ENCODE measurements at regions not wholly inside any gene's neighbourhood (a gene's known extent, or its start where the extent isn't known, plus 50 kb on each side); places are given as distances from the start of the nearest gene placed in this dataset.
"Not testable (repeated sequence)": the region's sequence is repeated elsewhere in the genome, so short reads cannot be mapped to it uniquely, and the experiment has no call there.

GRCh38 chr18:14964406-14964805 lies 216.4 kb downstream of the ANKRD30B start:
- DNase-seq, result no peak

- not testable (repeated sequence) for DNase-seq
Measured at GRCh38 chr18:14964976-14965375, 217.0 kb downstream of the ANKRD30B start.

DNA sequence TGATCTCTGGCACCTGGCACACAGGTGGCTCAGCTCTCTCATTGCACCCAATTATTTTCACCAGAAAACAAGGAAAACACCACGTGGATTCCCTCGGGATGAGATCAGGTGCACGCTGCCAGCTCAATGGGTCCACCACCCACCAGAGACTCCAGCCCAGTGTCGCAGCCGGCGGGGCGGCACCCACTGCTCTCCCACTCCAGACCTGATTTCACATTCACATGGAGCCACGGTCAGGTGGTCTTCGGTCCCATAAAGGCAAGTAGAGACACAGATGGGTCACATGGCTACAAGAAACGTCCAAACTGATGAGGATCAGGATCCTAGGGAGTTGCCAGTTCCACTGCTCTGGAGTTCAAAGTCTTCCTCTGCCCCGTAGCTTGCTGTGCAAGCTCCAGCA lies 217.6 kb downstream of the ANKRD30B start:
- no peak for DNase-seq

- DNase-seq, result not testable (repeated sequence)
Measured at GRCh38 chr18:14967246-14967645, 219.3 kb downstream of the ANKRD30B start.

GRCh38 chr18:14969500-14969899 lies 221.5 kb downstream of the ANKRD30B start:
- no peak for DNase-seq

DNA sequence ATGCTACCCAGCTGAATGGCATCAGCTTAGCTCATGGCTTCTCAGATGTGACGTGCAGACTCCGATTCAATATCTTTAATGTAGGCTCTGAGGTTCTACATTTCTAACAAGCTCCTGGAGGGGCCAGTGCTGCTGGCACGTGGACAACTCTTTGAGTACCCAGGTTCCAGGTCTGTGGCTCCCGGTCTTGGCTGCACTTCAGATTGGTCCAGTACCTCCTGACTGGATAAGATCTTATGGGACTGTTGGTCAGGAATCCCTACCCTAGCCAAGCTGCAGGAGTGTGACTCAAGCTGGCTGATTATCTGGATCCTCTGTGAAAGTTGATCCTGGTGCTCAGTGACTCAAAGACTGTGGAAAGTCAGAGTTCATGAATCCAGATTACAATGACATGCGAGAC lies 222.1 kb downstream of the ANKRD30B start:
- DNase-seq, result no peak

GRCh38 chr18:14971461-14972185 lies 223.7 kb downstream of the ANKRD30B start:
- no peak for DNase-seq

- DNase-seq, result not testable (repeated sequence)
Measured at GRCh38 chr18:14973421-14973820, 225.4 kb downstream of the ANKRD30B start.

- no peak for DNase-seq
Measured at GRCh38 chr18:14974088-14974487, 226.1 kb downstream of the ANKRD30B start.

DNA sequence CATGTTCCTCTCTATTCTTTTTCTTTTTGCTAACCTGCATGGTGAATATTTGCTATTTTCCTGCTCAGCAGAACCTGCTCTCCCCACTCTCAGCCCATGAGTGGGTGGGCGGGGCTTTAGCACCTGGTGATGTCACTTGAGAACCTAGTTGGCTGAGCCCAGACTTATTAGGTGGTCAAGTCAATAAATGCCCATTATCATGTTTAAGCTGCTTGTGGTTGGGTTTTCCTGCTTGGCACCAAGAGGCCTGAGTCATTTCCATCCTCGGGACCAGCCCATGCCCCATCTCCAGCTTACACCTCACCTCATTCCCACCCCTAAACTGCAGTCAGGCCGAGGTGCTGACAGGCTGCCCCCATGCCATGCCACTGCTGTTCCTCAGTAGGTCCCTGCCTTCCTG lies 226.6 kb downstream of the ANKRD30B start:
- DNase-seq, result no peak

DNA sequence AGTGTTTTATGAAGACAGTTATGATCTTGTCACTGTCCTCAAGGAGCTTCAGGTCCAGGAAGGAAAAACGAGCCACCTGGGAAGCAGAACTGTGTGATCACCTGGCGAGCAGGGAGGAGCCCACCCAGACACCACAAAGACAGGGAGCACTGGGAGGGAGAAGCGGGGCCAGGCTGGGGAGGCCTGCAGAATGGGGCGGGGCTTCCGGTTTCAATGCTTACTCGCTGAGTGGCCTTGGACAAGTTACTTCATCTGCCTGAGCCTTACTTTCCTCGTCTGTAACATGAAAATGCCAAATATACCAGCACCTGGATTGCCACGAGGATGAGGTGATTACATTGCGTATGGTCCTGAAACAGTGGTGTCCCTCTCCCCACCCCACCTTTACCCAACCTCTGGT lies 227.5 kb downstream of the ANKRD30B start:
- no peak for DNase-seq

DNA sequence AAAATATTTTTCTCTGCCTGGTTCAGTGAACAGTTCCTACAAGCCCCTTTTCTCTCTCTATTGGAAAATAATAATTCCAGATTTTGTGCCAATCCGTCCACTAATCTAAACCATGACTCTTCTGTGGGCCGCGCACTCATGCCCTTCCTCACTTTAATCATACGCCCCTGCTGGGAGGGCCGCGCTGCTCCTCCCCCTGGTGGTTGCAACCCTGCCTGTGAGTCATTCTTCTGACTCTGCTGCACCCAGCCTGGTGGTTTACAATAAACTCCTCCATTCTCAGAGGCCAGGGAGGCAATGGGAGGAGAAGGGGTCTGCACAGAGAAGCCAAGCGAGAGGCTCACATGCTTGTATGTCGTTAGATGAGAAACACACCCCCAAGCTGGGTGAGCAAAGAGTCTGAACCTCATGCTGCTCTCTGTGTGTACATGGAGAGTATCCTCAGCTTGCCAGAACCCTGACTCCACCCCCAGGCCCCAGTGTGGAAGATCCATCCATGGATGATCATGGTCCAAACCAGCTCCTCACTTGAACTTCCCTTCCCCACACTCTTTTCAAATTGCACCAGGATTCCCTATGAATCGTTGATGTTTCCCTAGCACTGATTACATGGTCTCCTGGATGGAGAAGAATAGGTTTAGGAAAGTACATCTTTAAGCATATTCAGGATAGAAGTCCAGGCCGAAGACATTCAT lies 228.9 kb downstream of the ANKRD30B start:
- DNase-seq, result no peak

DNA sequence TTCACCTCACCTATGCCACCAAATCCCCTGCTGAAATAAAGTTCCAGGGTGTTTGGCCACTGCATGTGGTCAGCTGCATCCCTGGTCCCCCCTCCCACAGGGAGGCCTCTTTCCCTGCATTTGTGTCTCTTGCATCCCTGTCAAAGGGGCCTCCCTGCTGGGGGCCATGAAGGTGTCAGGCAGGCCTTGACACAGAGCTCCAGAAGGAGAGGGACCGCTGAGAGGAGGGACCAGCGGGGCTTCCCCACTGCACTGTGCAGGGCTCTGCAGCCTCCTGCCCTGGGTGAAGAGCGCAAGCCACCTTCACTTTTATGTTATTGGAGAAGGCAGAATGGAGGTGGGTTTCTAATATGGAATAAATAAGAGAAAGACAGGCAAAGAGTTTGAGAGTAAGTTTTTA lies 230.2 kb downstream of the ANKRD30B start:
- DNase-seq, result no peak

- peak; percentile 39 to 42 for DNase-seq
Measured at GRCh38 chr18:14978962-14979535, 231.1 kb downstream of the ANKRD30B start.

DNA sequence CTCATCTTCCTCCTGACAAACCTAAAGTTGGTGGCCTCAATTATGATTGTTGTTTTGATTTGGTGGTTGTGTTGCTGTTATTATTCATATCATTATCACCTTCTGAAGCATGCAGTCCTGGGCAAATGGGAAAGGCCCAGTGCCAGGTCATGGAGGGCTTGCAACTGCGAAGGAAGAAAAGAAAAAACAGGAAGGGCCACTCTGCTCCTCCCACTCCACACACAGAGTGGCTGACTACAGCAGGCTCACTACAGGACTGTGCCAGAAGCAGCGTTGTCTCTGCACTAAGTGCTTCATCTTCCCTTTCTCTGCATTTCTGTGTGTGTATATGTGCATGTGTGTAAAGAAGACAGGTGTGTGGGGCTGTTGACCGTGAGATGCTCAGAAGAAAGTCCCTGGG lies 231.9 kb downstream of the ANKRD30B start:
- DNase-seq, result no peak

DNA sequence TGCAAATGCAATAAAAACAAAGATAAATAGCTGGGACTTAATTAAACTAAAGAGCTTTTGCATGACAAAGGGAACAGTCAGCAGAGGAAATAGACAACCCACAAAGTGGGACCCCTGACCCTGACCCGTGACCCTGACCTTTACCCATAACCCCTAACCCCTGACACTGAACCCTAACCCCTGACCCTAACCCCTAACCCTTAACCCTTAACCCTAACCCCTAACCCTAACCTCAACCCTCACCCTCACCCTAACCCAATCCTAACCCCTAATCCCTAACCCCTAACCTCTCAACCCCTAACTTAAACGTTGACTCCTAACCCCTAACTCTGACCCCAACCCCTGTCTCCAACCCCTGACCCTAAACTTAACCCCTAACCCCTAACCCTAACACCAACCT lies 236.6 kb downstream of the ANKRD30B start:
- DNase-seq, result not testable (repeated sequence)

DNA sequence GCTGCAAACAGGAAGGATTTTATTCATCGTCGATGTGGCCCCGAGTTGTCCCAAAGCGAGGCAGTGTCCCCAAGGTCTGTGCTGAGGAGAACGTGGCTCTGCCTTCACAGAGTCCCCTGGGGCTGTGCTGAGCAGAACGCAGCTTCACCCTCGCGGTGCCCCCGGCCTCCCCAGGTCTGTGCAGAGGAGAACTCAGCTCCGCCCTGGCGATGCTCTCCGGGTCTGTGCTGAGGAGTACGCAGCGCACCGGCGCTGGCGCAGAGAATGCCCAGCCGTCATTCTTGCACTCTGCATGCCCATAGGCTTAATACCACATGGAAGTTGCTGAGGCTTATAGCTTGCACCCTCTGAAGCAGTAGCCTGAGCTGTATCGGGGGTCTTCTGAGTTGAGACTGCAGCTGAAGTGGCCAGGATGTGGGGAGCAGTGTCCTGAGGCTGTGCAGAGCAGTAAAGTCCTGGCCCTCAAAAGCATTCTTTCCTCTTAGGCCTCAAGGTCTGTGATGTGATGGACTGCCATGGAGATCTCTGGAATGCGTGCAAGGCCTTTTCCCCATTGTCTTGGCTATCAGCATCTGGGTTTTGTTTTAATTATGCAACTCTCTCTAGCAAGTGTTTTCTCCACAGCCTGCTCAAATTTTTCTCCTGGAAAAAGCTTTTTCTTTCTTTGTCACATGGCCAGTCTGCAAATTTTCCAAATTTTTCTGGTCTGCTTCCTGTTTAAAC lies 237.5 kb downstream of the ANKRD30B start:
- not testable (repeated sequence) for DNase-seq

DNA sequence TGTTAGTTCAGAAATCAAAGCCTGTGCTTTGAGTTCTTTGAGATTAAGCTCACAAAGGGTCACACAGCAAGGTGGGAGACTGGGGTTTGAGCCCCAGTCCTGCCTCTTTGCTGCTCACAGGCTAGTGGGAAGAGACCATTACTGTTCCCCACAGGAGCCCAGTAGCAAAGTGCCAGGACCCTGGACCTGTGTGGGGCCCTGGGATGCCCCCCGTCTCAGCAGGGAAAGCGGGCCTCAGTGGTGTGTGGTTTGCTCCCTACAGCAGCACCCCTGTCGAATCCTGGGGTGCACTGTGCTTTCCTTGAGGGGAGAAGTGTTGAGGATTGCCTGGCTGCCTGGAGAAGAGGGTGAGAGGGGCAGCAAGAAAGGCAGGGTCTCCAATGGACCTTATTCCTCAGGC lies 239.4 kb downstream of the ANKRD30B start:
- DNase-seq, result not testable (repeated sequence)

- not testable (repeated sequence) for DNase-seq
Measured at GRCh38 chr18:14987960-14988710, 240.2 kb downstream of the ANKRD30B start.

GRCh38 chr18:14989569-14989968 lies 241.6 kb downstream of the ANKRD30B start:
- not testable (repeated sequence) for DNase-seq

DNA sequence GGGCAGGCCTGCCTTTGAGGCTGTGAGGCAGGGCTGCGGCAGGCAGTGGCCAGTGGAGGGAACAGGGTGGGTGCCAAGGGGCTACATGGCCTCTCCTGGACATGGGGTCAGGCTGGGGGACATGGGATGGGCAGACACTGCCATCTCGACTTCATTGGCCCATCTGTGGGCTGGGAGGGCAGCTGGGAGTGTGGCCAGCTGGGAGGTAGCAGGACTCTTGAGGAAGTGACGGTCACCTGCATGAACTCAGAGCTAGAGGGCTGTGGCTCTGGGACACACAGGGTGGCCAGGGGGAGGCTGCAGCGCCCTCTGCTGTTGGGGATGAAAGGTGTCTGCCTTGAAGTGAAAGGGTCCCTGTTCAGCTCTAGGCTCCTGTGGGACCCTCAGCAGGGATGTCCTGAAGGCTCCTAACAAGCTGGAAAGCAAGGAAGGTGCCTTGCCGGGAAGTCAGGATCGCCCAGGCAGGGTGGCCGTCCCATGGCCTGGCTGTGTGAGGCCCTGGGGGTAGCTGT lies 244.0 kb downstream of the ANKRD30B start:
- DNase-seq, result not testable (repeated sequence)

DNA sequence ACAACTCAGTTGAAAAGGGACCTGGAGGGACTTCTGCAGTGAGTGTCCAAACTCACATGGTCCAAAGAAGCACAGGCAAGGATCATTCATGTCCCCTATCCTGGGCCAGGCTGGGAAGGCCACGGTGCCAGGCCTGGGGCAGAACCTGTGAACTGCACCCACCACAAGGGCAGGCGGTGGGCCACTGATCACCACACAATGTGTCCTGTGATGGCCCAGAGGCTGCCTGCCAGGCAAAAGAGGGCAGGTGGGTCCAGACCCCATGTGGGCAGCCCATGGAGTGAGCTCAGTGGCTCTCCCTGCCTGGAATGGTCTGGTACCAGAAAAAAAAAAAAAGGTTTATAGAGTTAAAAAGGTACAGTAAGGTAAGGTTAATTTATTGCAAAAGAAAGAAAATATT lies 244.8 kb downstream of the ANKRD30B start:
- DNase-seq, result not testable (repeated sequence)

All from stimulated activated CD4-positive, alpha-beta T cell treated with anti-CD3 and anti-CD28 coated beads, Interleukin-2, amount 100 ng/mL, for 48 hours (primary cell).